ENCODE measurements at regions not wholly inside any gene's neighbourhood (a gene's known extent, or its start where the extent isn't known, plus 50 kb on each side); places are given as distances from the start of the nearest gene placed in this dataset.

GRCh38 chr12:107845226-107845979, 70.9 kb downstream of the ASCL4 start:
- no peak for DNase-seq (ENCODE audit: low read depth)
- H3K4me3 ChIP-seq (ENCODE audit: low read length): no peak overlapping the region
- TF ChIP-seq CTCF (conservative IDR thresholded peaks at IDR 0.05; ENCODE audit: low read length): no peak

- no peak for DNase-seq (ENCODE audit: low read depth)
- TF ChIP-seq CTCF (conservative IDR thresholded peaks at IDR 0.05; ENCODE audit: low read length): no peak
- H3K4me3 ChIP-seq (ENCODE audit: low read length): no peak overlapping the region
Measured at GRCh38 chr12:107845980-107846659, 71.6 kb downstream of the ASCL4 start.

GRCh38 chr12:107847430-107847829, 72.9 kb downstream of the ASCL4 start:
- H3K4me3 ChIP-seq (ENCODE audit: low read length): no peak overlapping the region
- no peak for TF ChIP-seq CTCF (conservative IDR thresholded peaks at IDR 0.05; ENCODE audit: low read length)
- no peak for DNase-seq (ENCODE audit: low read depth)

- H3K4me3 ChIP-seq (ENCODE audit: low read length): no peak overlapping the region
- no peak for TF ChIP-seq CTCF (conservative IDR thresholded peaks at IDR 0.05; ENCODE audit: low read length)
- no peak for DNase-seq (ENCODE audit: low read depth)
Measured at GRCh38 chr12:107847830-107848229, 73.3 kb downstream of the ASCL4 start.

GRCh38 chr12:107853479-107853878, 79.0 kb downstream of the ASCL4 start:
- TF ChIP-seq CTCF (conservative IDR thresholded peaks at IDR 0.05; ENCODE audit: low read length): no peak

GRCh38 chr12:107855471-107855870, 81.0 kb downstream of the ASCL4 start:
- no peak overlapping the region for H3K4me3 ChIP-seq (ENCODE audit: low read length)
- no peak for TF ChIP-seq CTCF (conservative IDR thresholded peaks at IDR 0.05; ENCODE audit: low read length)

More at GRCh38 chr12:107853479-107853878, 79.0 kb downstream of the ASCL4 start:
- H3K4me3 ChIP-seq (ENCODE audit: low read length): no peak overlapping the region
- no peak for DNase-seq (ENCODE audit: low read depth)

GRCh38 chr12:107856096-107856495, 81.6 kb downstream of the ASCL4 start:
- TF ChIP-seq CTCF (conservative IDR thresholded peaks at IDR 0.05; ENCODE audit: low read length): no peak
- H3K4me3 ChIP-seq (ENCODE audit: low read length): no peak overlapping the region
- no peak for DNase-seq (ENCODE audit: low read depth)

More at GRCh38 chr12:107855471-107855870, 81.0 kb downstream of the ASCL4 start:
- no peak for DNase-seq (ENCODE audit: low read depth)
